ENCODE measurements at regions not wholly inside any gene's neighbourhood (a gene's known extent, or its start where the extent isn't known, plus 50 kb on each side); places are given as distances from the start of the nearest gene placed in this dataset.

DNA sequence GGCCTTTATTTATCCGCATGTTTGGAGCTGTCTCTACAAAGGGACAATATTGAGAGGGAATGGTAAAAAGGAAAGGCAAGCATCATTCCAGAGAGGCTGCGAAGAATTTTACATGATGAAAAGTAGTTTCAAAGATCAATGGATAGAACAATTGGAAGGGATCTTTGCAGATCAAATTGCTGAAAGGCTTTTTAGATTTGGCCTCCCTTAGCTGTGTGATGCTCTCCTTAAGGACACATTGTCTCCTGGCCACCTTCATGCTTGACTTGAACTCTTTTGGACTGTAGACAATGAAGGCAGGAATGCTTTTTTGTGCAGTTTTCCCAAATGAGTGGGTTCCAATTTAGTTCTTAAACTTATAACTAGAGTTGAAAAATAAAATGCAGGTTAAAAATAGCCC, 344.7 kb downstream of the ARL4A start:
- Mint-ChIP-seq H3K27me3 (ENCODE audit: low read depth) (peaks cover 2% of the 10 kb centered on the region), H3K27ac (no peak overlapping the region), H3K9me3 (no peaks in the 10 kb centered on the region), H3K36me3 (ENCODE audit: low read depth) (no peaks in the 10 kb centered on the region), H3K4me3 (ENCODE audit: low read depth) (no peak overlapping the region), H3K4me1 (ENCODE audit: low read depth) (no peaks in the 10 kb centered on the region)
- intact Hi-C loops (cut with micrococcal nuclease): no loop called here
- DNase-seq (ENCODE audit: low spot score): no peak

DNA sequence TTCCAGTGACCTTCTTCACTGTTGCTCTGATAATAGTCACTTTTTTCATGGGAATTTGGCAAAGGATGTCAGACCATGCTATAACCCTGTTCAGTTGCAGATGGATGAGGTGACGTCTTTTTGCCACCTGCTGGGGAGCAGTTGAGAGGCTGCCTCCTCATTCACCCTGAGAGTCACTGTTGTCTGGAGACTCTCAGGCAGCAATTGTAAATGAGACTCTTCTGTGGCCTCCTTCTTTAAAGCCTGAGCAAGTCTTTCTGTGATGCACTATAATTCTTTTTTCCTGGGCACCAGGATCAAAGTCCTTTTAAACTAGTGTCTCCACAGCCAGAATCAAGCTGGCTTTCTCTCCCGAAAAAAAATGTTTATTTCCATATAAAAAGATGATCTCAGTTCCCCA, 345.1 kb downstream of the ARL4A start:
- Mint-ChIP-seq H3K27ac (no peak overlapping the region), H3K9me3 (no peaks in the 10 kb centered on the region), H3K27me3 (ENCODE audit: low read depth) (peaks cover 2% of the 10 kb centered on the region), H3K36me3 (ENCODE audit: low read depth) (no peaks in the 10 kb centered on the region), H3K4me1 (ENCODE audit: low read depth) (no peaks in the 10 kb centered on the region), H3K4me3 (ENCODE audit: low read depth) (no peak overlapping the region)
- intact Hi-C loops (cut with micrococcal nuclease): no loop called here
- no peak for DNase-seq (ENCODE audit: low spot score)

- Mint-ChIP-seq H3K4me1 (ENCODE audit: low read depth) (no peaks in the 10 kb centered on the region), H3K36me3 (ENCODE audit: low read depth) (no peaks in the 10 kb centered on the region), H3K9me3 (no peaks in the 10 kb centered on the region), H3K27ac (no peak overlapping the region), H3K4me3 (ENCODE audit: low read depth) (no peak overlapping the region), H3K27me3 (ENCODE audit: low read depth) (peaks cover 2% of the 10 kb centered on the region)
- DNase-seq (ENCODE audit: low spot score): no peak
- intact Hi-C loops (cut with micrococcal nuclease): no loop called here
These were observed 347.3 kb downstream of the ARL4A start for GRCh38 chr7:13034693-13035092.

DNA sequence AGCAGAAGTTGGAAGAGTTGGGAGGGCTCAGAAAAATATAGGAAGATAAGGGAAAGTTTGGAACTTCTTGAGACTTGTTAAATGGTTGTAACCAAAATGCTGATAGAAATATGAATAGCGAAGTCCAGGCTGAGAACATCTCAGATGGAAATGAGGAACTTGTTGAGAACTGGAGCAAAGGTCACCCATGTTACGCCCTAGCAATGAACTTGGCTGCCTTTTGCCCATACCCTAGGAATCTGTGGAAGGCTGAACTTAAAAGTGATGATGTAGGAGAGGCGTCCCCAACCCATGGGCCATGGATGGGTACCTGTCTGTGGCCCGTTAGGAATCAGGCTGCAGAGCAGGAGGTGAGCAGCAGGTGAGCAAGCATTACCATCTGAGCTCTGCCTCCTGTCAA, 347.8 kb downstream of the ARL4A start:
- intact Hi-C loops (cut with micrococcal nuclease): no loop called here

DNA sequence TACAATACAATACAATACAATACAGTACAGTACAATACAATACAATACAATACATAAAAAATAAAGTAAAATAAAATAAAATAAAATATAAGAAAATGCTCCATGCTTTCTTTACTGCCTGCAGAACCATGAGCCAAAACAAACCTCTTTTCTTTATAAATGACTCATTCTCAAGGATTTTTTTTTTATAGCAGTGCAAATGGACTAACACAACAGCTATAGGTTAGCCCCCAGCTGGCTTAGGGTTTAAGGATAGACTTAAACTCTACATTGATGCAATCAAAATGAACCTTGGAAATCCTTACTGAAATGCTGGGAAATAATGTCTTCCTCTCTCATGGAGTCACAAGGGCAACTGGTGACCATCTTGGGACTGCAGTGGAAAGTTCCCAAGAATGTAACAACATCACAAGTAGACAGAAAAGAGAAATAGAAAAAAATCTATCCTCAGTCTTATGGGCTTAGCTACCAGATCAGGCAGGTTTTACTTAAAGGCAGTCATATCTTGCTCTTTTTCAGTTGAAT, 348.9 kb downstream of the ARL4A start:
- Mint-ChIP-seq H3K27me3 (ENCODE audit: low read depth) (peaks cover 4% of the 10 kb centered on the region), H3K27ac (no peak overlapping the region)

More for the DNA sequence above, 347.8 kb downstream of the ARL4A start:
- Mint-ChIP-seq H3K27ac (no peak overlapping the region), H3K36me3 (ENCODE audit: low read depth) (no peaks in the 10 kb centered on the region), H3K27me3 (ENCODE audit: low read depth) (peaks cover 4% of the 10 kb centered on the region), H3K9me3 (no peaks in the 10 kb centered on the region), H3K4me3 (ENCODE audit: low read depth) (no peak overlapping the region), H3K4me1 (ENCODE audit: low read depth) (no peaks in the 10 kb centered on the region)
- no peak for DNase-seq (ENCODE audit: low spot score)

GRCh38 chr7:13037216-13037615, 349.8 kb downstream of the ARL4A start:
- no peak for DNase-seq (ENCODE audit: low spot score)
- Mint-ChIP-seq H3K4me3 (ENCODE audit: low read depth) (no peak overlapping the region), H3K9me3 (no peaks in the 10 kb centered on the region), H3K27me3 (ENCODE audit: low read depth) (peaks cover 4% of the 10 kb centered on the region), H3K36me3 (ENCODE audit: low read depth) (no peaks in the 10 kb centered on the region), H3K27ac (no peak overlapping the region), H3K4me1 (ENCODE audit: low read depth) (no peaks in the 10 kb centered on the region)
- intact Hi-C loops (cut with micrococcal nuclease): no loop called here

More for the DNA sequence above, 348.9 kb downstream of the ARL4A start:
- intact Hi-C loops (cut with micrococcal nuclease): no loop called here
- DNase-seq (ENCODE audit: low spot score): no peak
- Mint-ChIP-seq H3K4me1 (ENCODE audit: low read depth) (no peaks in the 10 kb centered on the region), H3K36me3 (ENCODE audit: low read depth) (no peaks in the 10 kb centered on the region), H3K4me3 (ENCODE audit: low read depth) (no peak overlapping the region), H3K9me3 (no peaks in the 10 kb centered on the region)

DNA sequence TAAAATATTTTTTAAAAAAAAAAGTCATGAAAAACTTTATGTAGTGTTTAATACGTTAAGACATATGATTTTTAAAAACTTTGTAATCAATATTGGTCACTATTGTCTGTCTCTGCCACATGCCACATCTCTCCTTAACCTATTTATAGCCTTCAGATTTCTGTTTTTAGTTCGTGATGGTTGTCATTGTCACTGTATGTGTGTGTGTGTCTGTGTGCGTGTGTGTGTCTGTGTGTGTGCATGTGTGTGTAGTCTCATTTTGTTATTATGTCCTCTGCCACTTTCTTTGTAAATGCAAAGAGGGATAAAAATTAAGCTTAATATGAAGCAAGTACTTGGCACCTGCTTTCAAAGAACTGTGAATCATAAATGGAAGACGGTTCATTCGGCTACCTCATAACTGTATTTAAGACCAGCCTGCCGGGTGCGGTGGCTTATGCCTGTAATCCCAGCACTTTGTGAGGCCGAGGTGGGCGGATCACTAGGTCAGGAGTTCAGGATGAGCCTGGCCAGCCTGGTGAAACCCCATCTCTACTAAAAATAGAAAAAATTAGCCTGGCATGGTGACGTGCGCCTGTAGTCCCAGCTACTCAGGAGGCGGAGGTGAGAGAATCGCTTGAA, 354.0 kb downstream of the ARL4A start:
- no peaks in the 10 kb centered on the region for H3K36me3 Mint-ChIP-seq (ENCODE audit: low read depth)
- no peak overlapping the region for H3K4me3 Mint-ChIP-seq (ENCODE audit: low read depth)
- intact Hi-C loops (cut with micrococcal nuclease): no loop called here
- DNase-seq (ENCODE audit: low spot score): no peak
- H3K27me3 Mint-ChIP-seq (ENCODE audit: low read depth): peaks cover 7% of the 10 kb centered on the region
- no peaks in the 10 kb centered on the region for H3K4me1 Mint-ChIP-seq (ENCODE audit: low read depth)
- H3K27ac Mint-ChIP-seq: no peak overlapping the region
- no peaks in the 10 kb centered on the region for H3K9me3 Mint-ChIP-seq

- Mint-ChIP-seq H3K36me3 (ENCODE audit: low read depth) (no peaks in the 10 kb centered on the region), H3K27ac (no peak overlapping the region)
- intact Hi-C loops (cut with micrococcal nuclease): no loop called here
These were observed 355.3 kb downstream of the ARL4A start for GRCh38 chr7:13042605-13043236.

GRCh38 chr7:13044309-13044708, 356.9 kb downstream of the ARL4A start:
- Mint-ChIP-seq H3K4me3 (ENCODE audit: low read depth) (no peak overlapping the region), H3K4me1 (ENCODE audit: low read depth) (no peaks in the 10 kb centered on the region), H3K27me3 (ENCODE audit: low read depth) (peaks cover 7% of the 10 kb centered on the region), H3K9me3 (no peaks in the 10 kb centered on the region), H3K36me3 (ENCODE audit: low read depth) (no peaks in the 10 kb centered on the region), H3K27ac (no peak overlapping the region)
- DNase-seq (ENCODE audit: low spot score): no peak
- intact Hi-C loops (cut with micrococcal nuclease): no loop called here

More at GRCh38 chr7:13042605-13043236, 355.3 kb downstream of the ARL4A start:
- DNase-seq (ENCODE audit: low spot score): no peak
- H3K4me1 Mint-ChIP-seq (ENCODE audit: low read depth): no peaks in the 10 kb centered on the region
- H3K27me3 Mint-ChIP-seq (ENCODE audit: low read depth): peaks cover 7% of the 10 kb centered on the region
- H3K4me3 Mint-ChIP-seq (ENCODE audit: low read depth): no peak overlapping the region
- H3K9me3 Mint-ChIP-seq: no peaks in the 10 kb centered on the region

- intact Hi-C loops (cut with micrococcal nuclease): no loop called here
- H3K27ac Mint-ChIP-seq: no peak overlapping the region
- H3K4me1 Mint-ChIP-seq (ENCODE audit: low read depth): no peaks in the 10 kb centered on the region
- DNase-seq (ENCODE audit: low spot score): no peak
- H3K36me3 Mint-ChIP-seq (ENCODE audit: low read depth): no peaks in the 10 kb centered on the region
- H3K27me3 Mint-ChIP-seq (ENCODE audit: low read depth): peaks cover 4% of the 10 kb centered on the region
- H3K4me3 Mint-ChIP-seq (ENCODE audit: low read depth): no peak overlapping the region
- no peaks in the 10 kb centered on the region for H3K9me3 Mint-ChIP-seq
These were observed 359.6 kb downstream of the ARL4A start for GRCh38 chr7:13047061-13047460.

DNA sequence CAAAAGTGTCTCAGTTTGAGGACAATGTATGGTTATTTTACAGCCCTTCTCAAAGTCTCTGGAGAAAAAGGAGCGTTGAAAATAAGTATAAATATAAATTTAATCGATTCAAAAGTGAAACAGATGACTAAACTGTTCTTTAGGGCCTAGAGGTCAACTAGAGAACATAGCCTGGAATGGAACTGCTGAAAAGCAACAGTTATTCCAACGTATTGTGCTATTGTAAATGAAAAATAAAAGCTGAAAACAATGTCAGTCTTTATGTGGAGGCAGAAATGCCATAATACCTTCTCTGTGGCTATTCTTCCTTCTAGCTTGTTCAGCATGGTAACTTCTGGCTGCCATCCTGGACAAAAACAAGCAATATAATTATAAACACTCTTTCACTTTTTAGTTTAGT, 362.5 kb downstream of the ARL4A start:
- Mint-ChIP-seq H3K4me1 (ENCODE audit: low read depth) (no peaks in the 10 kb centered on the region), H3K9me3 (no peaks in the 10 kb centered on the region), H3K27me3 (ENCODE audit: low read depth) (peaks cover 2% of the 10 kb centered on the region), H3K4me3 (ENCODE audit: low read depth) (no peak overlapping the region), H3K27ac (no peak overlapping the region), H3K36me3 (ENCODE audit: low read depth) (no peaks in the 10 kb centered on the region)
- intact Hi-C loops (cut with micrococcal nuclease): no loop called here
- no peak for DNase-seq (ENCODE audit: low spot score)

GRCh38 chr7:13050703-13051102, 363.3 kb downstream of the ARL4A start:
- Mint-ChIP-seq H3K36me3 (ENCODE audit: low read depth) (no peaks in the 10 kb centered on the region), H3K9me3 (no peaks in the 10 kb centered on the region), H3K27me3 (ENCODE audit: low read depth) (peaks cover 2% of the 10 kb centered on the region), H3K4me3 (ENCODE audit: low read depth) (no peak overlapping the region), H3K4me1 (ENCODE audit: low read depth) (no peaks in the 10 kb centered on the region), H3K27ac (no peak overlapping the region)
- no peak for DNase-seq (ENCODE audit: low spot score)
- intact Hi-C loops (cut with micrococcal nuclease): no loop called here

- H3K9me3 Mint-ChIP-seq: peaks cover 9% of the 10 kb centered on the region
- DNase-seq (ENCODE audit: low spot score): no peak
These were observed 368.4 kb downstream of the ARL4A start for GRCh38 chr7:13055732-13056368.

More at GRCh38 chr7:13055732-13056368, 368.4 kb downstream of the ARL4A start:
- Mint-ChIP-seq H3K36me3 (ENCODE audit: low read depth) (peaks cover 2% of the 10 kb centered on the region), H3K27me3 (ENCODE audit: low read depth) (peaks cover 2% of the 10 kb centered on the region), H3K4me3 (ENCODE audit: low read depth) (no peak overlapping the region), H3K27ac (no peak overlapping the region), H3K4me1 (ENCODE audit: low read depth) (peaks cover 15% of the 10 kb centered on the region)
- intact Hi-C loops (cut with micrococcal nuclease): no loop called here

Data from activated T-helper 2 cell treated with anti-CD3 and anti-CD28 coated beads, Interferon-gamma antibody, Interleukin-2, Interleukin-4, amounts not matched to agents 10 μg/mL and 5 μg/mL and 100 μg/mL, durations not matched to agents 14 hours and 24 hours and 36 hours (primary cell).